Esophagus muscularis mucosa (tissue), 4 donors: ENCODE measurements at regions not wholly inside any gene's neighbourhood (a gene's known extent, or its start where the extent isn't known, plus 50 kb on each side); places are given as distances from the start of the nearest gene placed in this dataset.

ENCODE experiments used
- DNase-seq: peaks from one replicate; pipeline ENCODE4 v3.0.0-alpha.2; 2017; ENCODE audit errors: extremely low spot score
- H3K27ac ChIP-seq, 4 donors: fragments of 200-600 bp; sonication (generic); replicated peaks in 1 of 4; 1 replicate in 3 of 4; 2 replicates in 1 of 4; pipeline ENCODE4 v1.5.1; 2016 to 2019; ENCODE audit warnings: mild to moderate bottlenecking in 1 of 4
- H3K27me3 ChIP-seq, 4 donors: fragments of 200-600 bp; sonication (generic); one replicate each; pipeline versions ENCODE4 v1.5.1 to v1.6.0; 2016 to 2019
- H3K36me3 ChIP-seq, 4 donors: fragments of 200-600 bp; sonication (generic); one replicate each; pipeline ENCODE4 v1.5.1; 2016 to 2019
- H3K4me1 ChIP-seq, 4 donors: fragments of 200-600 bp; sonication (generic); one replicate each; pipeline ENCODE4 v1.5.1; 2016 to 2019
- H3K4me3 ChIP-seq, 4 donors: fragments of 200-600 bp; sonication (generic); 1 replicate in 2 of 4; 2 replicates in 2 of 4; pipeline ENCODE4 v1.5.1; 2016 to 2019; ENCODE audit warnings: mild to moderate bottlenecking in 4 of 4, moderate library complexity in 1 of 4
- H3K9me3 ChIP-seq, 4 donors: fragments of 200-600 bp; sonication (generic); 1 replicate in 3 of 4; 2 replicates in 1 of 4; pipeline ENCODE4 v1.5.1; 2016 to 2019
- EP300 ChIP-seq: sonication (generic); formaldehyde crosslinking; IDR thresholded peaks from one replicate; pipeline ENCODE4 v1.6.1; 2017; ENCODE audit warnings: antibody characterized with exemption
- POLR2A ChIP-seq: fragments of 450-650 bp; IDR thresholded peaks from one replicate; pipeline ENCODE4 v1.6.1; 2017; ENCODE audit warnings: antibody characterized with exemption, moderate library complexity, mild to moderate bottlenecking, low read depth
- POLR2AphosphoS5 ChIP-seq, 2 donors: sonication (generic); formaldehyde crosslinking; IDR thresholded peaks; one replicate each; pipeline ENCODE4 v1.6.1; 2017; ENCODE audit warnings: antibody characterized with exemption in 2 of 2
- WGBS: methylation state at CpG from one replicate; pipeline ENCODE4 v1.1.5; 2018; 5-methylcytosine and 5-hydroxymethylcytosine counted together
- intact Hi-C: fragments of 100-400 bp; cut with DNase I; formaldehyde crosslinking; loops from one replicate; pipeline ENCODE4 v1.15.1; 2023
- TF ChIP-seq, protein P1 (sequence below), 3 experiments: fragments of 200-600 bp in 2 of 3; fragments of 450-650 bp in 1 of 3; sonication (generic) in 2 of 3; IDR thresholded peaks; one replicate each; pipeline ENCODE4 v1.5.1; 2017 to 2019; ENCODE audit warnings: antibody characterized with exemption in 3 of 3, mild to moderate bottlenecking in 2 of 3, moderate library complexity in 1 of 3

DNA sequence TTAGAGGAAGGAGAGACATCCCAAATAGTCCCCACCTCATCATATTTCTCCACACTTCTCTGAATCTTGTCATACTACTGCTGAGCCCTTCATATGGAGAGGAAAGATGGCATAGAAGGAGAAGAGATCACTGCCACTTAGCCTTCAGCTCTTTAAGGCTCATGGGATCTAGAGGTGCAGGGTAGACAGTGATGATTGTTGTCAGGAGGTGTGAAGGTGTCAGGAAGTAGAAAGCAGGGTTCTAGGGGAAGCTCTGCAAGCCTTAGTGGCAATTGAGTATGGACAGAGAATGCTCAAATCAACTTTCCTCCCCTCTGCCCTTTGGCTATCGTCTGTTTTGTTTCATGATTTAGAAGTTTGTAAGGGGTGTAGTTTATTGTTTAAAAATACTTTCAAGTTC lies 505.7 kb downstream of the ZNF608 start:
- H3K4me1 ChIP-seq, result no peaks in the 10 kb centered on the region
- no peak for DNase-seq
- no peaks in the 10 kb centered on the region for H3K36me3 ChIP-seq
- H3K27me3 ChIP-seq, result no peaks in the 10 kb centered on the region
- intact Hi-C loops, result no loop called here
- no peak overlapping the region for H3K4me3 ChIP-seq
- peaks cover 0 to 19% (median 11%) of the 10 kb centered on the region in 4 donors for H3K9me3 ChIP-seq
- H3K27ac ChIP-seq, result no peak overlapping the region
- no peak for TF ChIP-seq EP300
- TF ChIP-seq, protein P1, sequence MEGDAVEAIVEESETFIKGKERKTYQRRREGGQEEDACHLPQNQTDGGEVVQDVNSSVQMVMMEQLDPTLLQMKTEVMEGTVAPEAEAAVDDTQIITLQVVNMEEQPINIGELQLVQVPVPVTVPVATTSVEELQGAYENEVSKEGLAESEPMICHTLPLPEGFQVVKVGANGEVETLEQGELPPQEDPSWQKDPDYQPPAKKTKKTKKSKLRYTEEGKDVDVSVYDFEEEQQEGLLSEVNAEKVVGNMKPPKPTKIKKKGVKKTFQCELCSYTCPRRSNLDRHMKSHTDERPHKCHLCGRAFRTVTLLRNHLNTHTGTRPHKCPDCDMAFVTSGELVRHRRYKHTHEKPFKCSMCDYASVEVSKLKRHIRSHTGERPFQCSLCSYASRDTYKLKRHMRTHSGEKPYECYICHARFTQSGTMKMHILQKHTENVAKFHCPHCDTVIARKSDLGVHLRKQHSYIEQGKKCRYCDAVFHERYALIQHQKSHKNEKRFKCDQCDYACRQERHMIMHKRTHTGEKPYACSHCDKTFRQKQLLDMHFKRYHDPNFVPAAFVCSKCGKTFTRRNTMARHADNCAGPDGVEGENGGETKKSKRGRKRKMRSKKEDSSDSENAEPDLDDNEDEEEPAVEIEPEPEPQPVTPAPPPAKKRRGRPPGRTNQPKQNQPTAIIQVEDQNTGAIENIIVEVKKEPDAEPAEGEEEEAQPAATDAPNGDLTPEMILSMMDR (IDR thresholded peaks at IDR 0.05), result no peak
- no peak for TF ChIP-seq POLR2A
- TF ChIP-seq POLR2AphosphoS5 (IDR thresholded peaks at IDR 0.05), result no peak
- 100% methylated on average over 1 of the region's 1 CpG for WGBS

DNA sequence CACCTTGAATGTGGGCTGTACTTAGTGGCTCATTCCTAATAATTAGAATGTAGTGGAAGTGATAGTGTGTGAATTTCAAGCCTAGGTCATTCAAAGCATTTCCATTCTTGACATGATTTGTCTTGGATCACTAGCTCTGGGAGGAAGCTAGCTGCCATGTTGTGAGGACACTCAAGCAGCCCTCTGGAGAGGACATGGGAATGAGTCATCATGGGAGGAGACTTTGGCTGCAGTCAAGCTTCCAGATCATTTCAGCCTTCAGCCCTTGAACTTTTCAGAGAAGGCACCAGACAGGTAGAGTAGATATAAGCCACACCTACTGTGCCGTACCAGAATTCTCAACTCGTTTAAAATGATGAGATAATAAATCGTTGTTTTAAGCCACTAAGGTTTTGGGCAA lies 506.9 kb downstream of the ZNF608 start:
- Histone ChIP-seq H3K9me3 (peaks cover 0 to 11% (median 5%) of the 10 kb centered on the region in 4 donors), H3K27ac (no peak overlapping the region), H3K27me3 (no peaks in the 10 kb centered on the region), H3K4me3 (no peak overlapping the region), H3K4me1 (no peaks in the 10 kb centered on the region), H3K36me3 (no peaks in the 10 kb centered on the region)
- no peak for DNase-seq
- TF ChIP-seq POLR2A (no peak), EP300 (no peak), POLR2AphosphoS5 (IDR thresholded peaks at IDR 0.05) (no peak)
- TF ChIP-seq, protein P1 (IDR thresholded peaks at IDR 0.05), result no peak
- intact Hi-C loops, result no loop called here
- WGBS, result 98% methylated on average over 3 of the region's 3 CpGs

DNA sequence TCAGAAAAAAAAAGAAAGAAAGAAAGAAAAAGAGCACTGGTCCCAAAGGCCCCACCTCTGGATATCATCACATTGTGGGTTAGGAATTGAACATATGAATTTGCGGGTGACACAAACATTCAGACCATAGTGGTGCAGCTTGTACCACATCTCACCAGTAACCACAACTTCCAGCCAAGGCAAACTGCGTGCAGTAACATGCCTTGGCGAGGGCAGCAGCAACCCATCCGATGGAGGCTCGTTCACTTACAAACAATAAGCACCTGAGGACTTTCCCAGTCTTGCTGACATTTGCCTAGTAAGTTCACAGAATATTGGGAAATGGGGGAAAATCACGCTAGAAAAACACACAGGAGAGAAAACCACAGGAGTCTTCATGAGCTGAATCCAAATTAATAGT lies 508.1 kb downstream of the ZNF608 start:
- no peaks in the 10 kb centered on the region for H3K36me3 ChIP-seq
- H3K4me1 ChIP-seq, result peaks cover 0 to 5% (median 0%) of the 10 kb centered on the region in 4 donors
- intact Hi-C loops, result no loop called here
- WGBS, result 95% methylated on average over 6 of the region's 6 CpGs
- no peaks in the 10 kb centered on the region for H3K27me3 ChIP-seq
- no peak for TF ChIP-seq EP300
- TF ChIP-seq POLR2A, result no peak
- TF ChIP-seq, protein P1 (IDR thresholded peaks at IDR 0.05), result no peak
- TF ChIP-seq POLR2AphosphoS5 (IDR thresholded peaks at IDR 0.05), result no peak
- no peak for DNase-seq
- H3K4me3 ChIP-seq, result no peak overlapping the region
- H3K9me3 ChIP-seq, result peaks cover 0 to 11% (median 5%) of the 10 kb centered on the region in 4 donors
- no peak overlapping the region for H3K27ac ChIP-seq

DNA sequence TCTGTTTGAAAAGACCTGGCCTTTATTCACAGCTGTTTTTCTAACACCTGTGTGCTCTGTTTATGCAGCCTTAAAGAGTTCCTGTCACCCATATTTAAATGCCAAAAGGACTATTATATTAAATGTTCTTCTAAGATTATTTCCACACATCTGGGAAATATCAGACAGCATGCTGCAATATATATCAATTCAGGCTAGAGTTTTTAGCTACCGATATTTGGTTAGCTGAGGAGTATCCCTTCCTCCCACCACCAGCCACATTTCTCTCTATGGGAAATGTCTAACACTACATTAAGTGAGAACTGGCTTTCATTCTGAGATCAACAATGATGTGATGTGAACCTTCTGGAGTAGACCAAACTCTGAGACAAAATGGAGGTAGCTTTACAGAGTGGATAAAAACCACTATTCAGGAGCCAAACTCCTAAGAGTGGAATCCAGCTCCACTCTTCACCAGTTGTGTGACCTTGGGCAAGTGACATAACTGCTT lies 509.2 kb downstream of the ZNF608 start:
- 63% methylated on average over 1 of the region's 1 CpG for WGBS
- H3K4me1 ChIP-seq, result peaks cover 0 to 5% (median 0%) of the 10 kb centered on the region in 4 donors
- H3K4me3 ChIP-seq, result no peak overlapping the region
- TF ChIP-seq POLR2A (no peak), EP300 (no peak), POLR2AphosphoS5 (IDR thresholded peaks at IDR 0.05) (no peak)
- TF ChIP-seq, protein P1 (IDR thresholded peaks at IDR 0.05), result no peak
- H3K27ac ChIP-seq, result no peak overlapping the region
- H3K36me3 ChIP-seq, result no peaks in the 10 kb centered on the region
- intact Hi-C loops, result no loop called here
- H3K27me3 ChIP-seq, result no peaks in the 10 kb centered on the region
- peaks cover 0 to 11% (median 5%) of the 10 kb centered on the region in 4 donors for H3K9me3 ChIP-seq
- DNase-seq, result no peak
